SK-N-SH treated with all-trans-retinoic acid at 6 μM for 48 hours (cell line): ENCODE measurements at regions not wholly inside any gene's neighbourhood (a gene's known extent, or its start where the extent isn't known, plus 50 kb on each side); places are given as distances from the start of the nearest gene placed in this dataset.

Experiments
- ATAC-seq: fragments of 200-7000 bp; cut with Tn5 transposase; 3 replicates; pipeline ENCODE4 v1.9.1; 2020; ENCODE audit warnings: mild to moderate bottlenecking, moderate library complexity
- BACH2 ChIP-seq: fragments of 250-450 bp; sonication (Bioruptor Pico); IDR thresholded peaks from 2 replicates; pipeline ENCODE4 v1.9.0; 2021; ENCODE audit warnings: mild to moderate bottlenecking, borderline replicate concordance
- CREB5 ChIP-seq: fragments of 250-450 bp; sonication (Bioruptor Pico); IDR thresholded peaks from 2 replicates; pipeline ENCODE4 v1.5.1; 2020; ENCODE audit warnings: low read depth, mild to moderate bottlenecking, moderate library complexity
- ESRRG ChIP-seq: fragments of 250-450 bp; sonication (Bioruptor Pico); IDR thresholded peaks from 2 replicates; pipeline ENCODE4 v1.6.1; 2021; ENCODE audit warnings: mild to moderate bottlenecking
- GLIS3 ChIP-seq: fragments of 250-450 bp; sonication (Bioruptor Pico); IDR thresholded peaks from 2 replicates; pipeline ENCODE4 v1.5.0; 2020; ENCODE audit warnings: mild to moderate bottlenecking, moderate library complexity
- ISL1 ChIP-seq: fragments of 250-450 bp; sonication (Bioruptor Pico); IDR thresholded peaks from 2 replicates; pipeline ENCODE4 v2.1.2; 2022; ENCODE audit warnings: mild to moderate bottlenecking, moderate library complexity
- OSR1 ChIP-seq: fragments of 250-450 bp; sonication (Bioruptor Pico); IDR thresholded peaks from 2 replicates; pipeline ENCODE4 v1.8.0; 2022; ENCODE audit warnings: moderate library complexity, mild to moderate bottlenecking, inconsistent platforms
- PATZ1 ChIP-seq: fragments of 250-450 bp; sonication (Bioruptor Pico); IDR thresholded peaks from 2 replicates; pipeline ENCODE4 v1.8.0; 2020; ENCODE audit warnings: mild to moderate bottlenecking, moderate library complexity, borderline replicate concordance
- POU6F1 ChIP-seq: fragments of 250-450 bp; sonication (Bioruptor Pico); IDR thresholded peaks from 2 replicates; pipeline ENCODE4 v1.8.0; 2021; ENCODE audit warnings: low read depth, mild to moderate bottlenecking, moderate library complexity, borderline replicate concordance
- PPARA ChIP-seq: fragments of 250-450 bp; sonication (Bioruptor Pico); IDR thresholded peaks from 2 replicates; pipeline ENCODE4 v1.5.0; 2020; ENCODE audit warnings: mild to moderate bottlenecking, borderline replicate concordance
- RARB ChIP-seq: fragments of 250-450 bp; sonication (Bioruptor Pico); IDR thresholded peaks from 2 replicates; pipeline ENCODE4 v1.8.0; 2021; ENCODE audit warnings: mild to moderate bottlenecking, moderate library complexity
- TCF4 ChIP-seq: fragments of 250-450 bp; sonication (Bioruptor Pico); IDR thresholded peaks from 2 replicates; pipeline ENCODE4 v1.8.0; 2021; ENCODE audit warnings: mild to moderate bottlenecking, moderate library complexity, borderline replicate concordance
- ZC3H10 ChIP-seq: fragments of 250-450 bp; sonication (Bioruptor Pico); IDR thresholded peaks from 2 replicates; pipeline ENCODE4 v1.5.1; 2021; ENCODE audit warnings: mild to moderate bottlenecking, moderate library complexity
- ZFP3 ChIP-seq: fragments of 250-450 bp; sonication (Bioruptor Pico); IDR thresholded peaks from 2 replicates; pipeline ENCODE4 v1.5.0; 2020; ENCODE audit warnings: mild to moderate bottlenecking, moderate library complexity
- ZNF565 ChIP-seq: fragments of 450-650 bp; formaldehyde crosslinking; conservative IDR thresholded peaks from 2 replicates; pipeline ENCODE4 v1.5.0; 2020; ENCODE audit warnings: low read depth, mild to moderate bottlenecking, moderate library complexity
- ZNF8 ChIP-seq: fragments of 450-650 bp; formaldehyde crosslinking; IDR thresholded peaks from 2 replicates; pipeline ENCODE4 v1.5.0; 2020; ENCODE audit warnings: mild to moderate bottlenecking, moderate library complexity

GRCh38 chr11:70783356-70783755, 385.0 kb downstream of the CTTN start:
- ATAC-seq: no peak
- TF ChIP-seq RARB (CRISPR knock-in tag) (no peak), ZNF565 (no peak), POU6F1 (CRISPR knock-in tag) (no peak), ZFP3 (CRISPR knock-in tag) (no peak), PATZ1 (CRISPR knock-in tag) (no peak)
- TF ChIP-seq, all 23 proteins: peak for 0

DNA sequence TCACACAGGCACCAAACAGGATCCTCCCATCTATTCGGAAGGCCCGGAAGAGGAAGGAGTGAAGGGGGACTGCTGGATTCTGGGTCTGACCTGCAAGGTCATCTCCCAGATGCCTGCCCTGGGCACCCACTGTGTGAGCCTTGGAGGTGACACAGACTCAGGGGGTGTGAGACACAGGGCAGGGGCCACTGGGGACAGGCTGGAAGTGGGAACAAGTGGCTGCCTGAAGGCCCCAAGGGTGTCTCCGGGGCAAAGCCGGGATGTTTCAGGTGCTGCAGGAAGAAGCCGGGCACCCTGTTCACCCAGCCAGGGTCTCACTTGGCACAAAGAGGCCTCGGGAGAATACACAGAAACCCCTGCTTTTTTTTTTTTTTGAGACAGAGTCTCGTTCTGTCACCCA, 385.5 kb downstream of the CTTN start:
- TF ChIP-seq CREB5 (CRISPR knock-in tag) (no peak), ESRRG (CRISPR knock-in tag) (no peak), ZC3H10 (CRISPR knock-in tag) (no peak)
- TF ChIP-seq, all 23 proteins: peak for 0
- ATAC-seq: no peak

- ATAC-seq: no peak
- TF ChIP-seq GLIS3 (CRISPR knock-in tag): no peak
- no peak for TF ChIP-seq TCF4
- TF ChIP-seq PPARA (CRISPR knock-in tag): no peak
- TF ChIP-seq ISL1: no peak
Measured at GRCh38 chr11:70785372-70785771, 387.0 kb downstream of the CTTN start.

DNA sequence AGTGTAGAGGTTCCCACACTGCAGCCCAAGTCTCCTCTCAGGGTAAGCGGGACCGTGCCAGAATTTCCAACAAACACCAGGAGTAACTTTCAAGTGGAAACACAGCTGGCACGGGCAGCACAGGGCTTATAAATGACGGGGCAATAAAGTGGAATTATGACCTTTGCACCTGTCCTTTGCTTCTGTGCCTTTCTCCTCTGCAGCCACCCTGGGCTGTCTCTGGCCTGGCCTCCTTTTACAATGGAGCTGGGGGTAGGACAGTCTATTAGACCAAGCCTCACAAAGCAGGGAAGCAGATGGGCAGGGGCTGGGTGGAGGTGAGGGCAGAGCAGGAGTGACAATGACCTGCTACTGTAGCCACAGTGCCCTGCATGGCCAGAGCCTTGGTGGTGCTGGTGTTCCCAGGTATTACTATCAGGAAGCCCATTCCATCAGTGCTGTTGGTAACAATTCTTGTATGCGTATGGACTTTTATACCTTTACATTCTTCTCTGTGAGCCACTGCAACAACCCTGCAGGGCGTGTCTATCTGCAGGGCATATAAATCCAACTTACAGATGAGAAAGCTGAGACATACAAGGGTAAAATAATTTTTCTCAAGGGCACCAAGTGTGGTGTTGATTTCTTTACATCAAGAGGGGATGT, 387.8 kb downstream of the CTTN start:
- no peak for ATAC-seq

DNA sequence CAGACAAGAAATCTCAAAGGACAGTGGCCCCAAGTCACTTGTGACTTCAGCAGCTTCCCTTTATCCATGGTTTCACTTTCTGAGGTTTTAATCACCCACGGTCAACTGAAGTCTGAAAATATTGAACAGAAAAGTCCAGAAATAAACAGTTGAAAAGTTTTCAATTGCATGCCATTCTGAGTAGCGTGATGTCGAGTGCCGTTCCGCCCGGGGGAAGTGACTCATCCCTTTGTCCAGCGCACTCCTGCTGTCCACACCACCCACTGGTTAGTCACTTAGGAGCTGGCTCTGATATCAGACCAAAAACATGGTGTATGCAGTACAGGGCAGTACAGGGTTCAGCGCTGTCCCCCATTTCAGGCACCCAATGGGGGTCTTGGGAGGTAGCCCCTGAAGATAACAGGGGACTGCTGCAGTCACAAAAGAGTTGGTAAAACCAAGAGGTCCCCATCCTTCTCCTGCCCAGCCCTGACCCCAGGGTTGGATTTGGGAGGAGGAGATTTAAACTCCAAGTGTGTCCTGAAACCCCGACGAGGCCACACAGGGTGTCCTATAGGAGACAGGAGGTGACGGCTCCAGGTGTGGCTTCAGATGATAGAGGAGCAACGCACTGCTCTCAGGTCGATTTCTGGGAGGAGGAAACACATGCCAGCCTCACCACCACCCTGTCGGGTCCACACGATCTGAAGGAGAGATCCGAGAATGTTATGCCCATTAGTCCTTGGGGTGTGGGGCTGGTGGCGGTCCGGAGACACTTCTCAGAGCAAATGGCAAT, 390.1 kb downstream of the CTTN start:
- TF ChIP-seq ZNF565: no peak
- TF ChIP-seq TCF4: no peak
- no peak for TF ChIP-seq OSR1
- TF ChIP-seq ZNF8: no peak
- ATAC-seq: no peak

More for the DNA sequence above, 387.8 kb downstream of the CTTN start:
- TF ChIP-seq ZC3H10 (CRISPR knock-in tag) (no peak), ZNF8 (no peak), BACH2 (no peak), TCF4 (no peak), ISL1 (no peak), OSR1 (no peak)

DNA sequence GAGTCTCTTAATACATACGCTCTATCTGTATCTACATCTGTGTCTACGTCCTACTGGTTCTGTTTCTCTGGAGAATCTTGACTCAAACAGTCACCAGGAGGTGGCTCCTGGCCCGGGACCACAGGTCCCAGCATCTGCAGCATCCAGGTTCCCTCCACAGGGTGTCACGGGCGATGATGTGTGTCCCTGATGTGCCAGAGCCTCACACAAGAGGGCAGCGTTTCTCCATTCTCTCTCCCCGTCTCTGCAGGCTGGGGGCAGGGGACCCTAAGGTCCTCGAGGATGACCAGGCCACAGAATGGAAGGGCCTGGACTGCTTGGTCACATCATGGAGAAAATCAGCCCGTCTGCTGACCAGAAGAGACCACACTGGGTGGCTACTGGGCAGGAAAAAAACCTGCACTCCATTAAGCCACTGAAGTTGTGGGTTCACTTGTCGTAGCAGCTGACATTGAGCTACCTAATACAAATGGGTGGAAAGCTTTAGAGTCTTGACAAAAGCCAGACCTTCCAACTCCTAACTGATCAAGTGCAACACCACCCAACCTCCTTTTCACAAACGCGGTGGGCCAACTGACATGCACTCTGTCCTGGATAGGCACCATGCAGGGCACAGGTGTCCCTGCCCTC, 392.5 kb downstream of the CTTN start:
- no peak for TF ChIP-seq OSR1
- no peak for TF ChIP-seq PATZ1 (CRISPR knock-in tag)
- TF ChIP-seq ZFP3 (CRISPR knock-in tag): no peak
- TF ChIP-seq, all 23 proteins: peak for 0
- ATAC-seq: no peak
